ENCODE measurements at regions not wholly inside any gene's neighbourhood (a gene's known extent, or its start where the extent isn't known, plus 50 kb on each side); places are given as distances from the start of the nearest gene placed in this dataset.

- no peaks in the 10 kb centered on the region for H3K9me1 ChIP-seq (ENCODE audit: control insufficient read depth, extremely low read depth, insufficient read depth, low read length)
- FAIRE-seq (no peak), DNase-seq (ENCODE audit: low read depth, low spot score) (no peak)
- no peaks in the 10 kb centered on the region for H3K79me2 ChIP-seq (ENCODE audit: control insufficient read depth, insufficient read depth, low read length)
- H3K4me1 ChIP-seq (ENCODE audit: control insufficient read depth, extremely low read depth, insufficient read depth, low read length): no peaks in the 10 kb centered on the region
- no peak for TF ChIP-seq EZH2 (IDR thresholded peaks at IDR 0.05; ENCODE audit: low read length)
- no peak for TF ChIP-seq CTCF (optimal IDR thresholded peaks at IDR 0.05 in 1 of 3, IDR thresholded peaks at IDR 0.05 in 1 of 3, conservative IDR thresholded peaks at IDR 0.05 in 1 of 3; ENCODE audit: extremely low read depth in 1 of 3, insufficient read depth in 2 of 3, low read length in 3 of 3)
- H3K27me3 ChIP-seq (ENCODE audit: control insufficient read depth, extremely low read depth, insufficient read depth, low read length): no peaks in the 10 kb centered on the region
- H3K9me3 ChIP-seq (ENCODE audit: control insufficient read depth, low read depth, low read length): no peaks in the 10 kb centered on the region
- no peak overlapping the region for H3K4me2 ChIP-seq (ENCODE audit: control insufficient read depth, extremely low read depth, insufficient read depth, low read depth, low read length)
- H3K36me3 ChIP-seq (ENCODE audit: control insufficient read depth in 2 of 2, extremely low read depth in 1 of 2, insufficient read depth in 2 of 2, low read length in 2 of 2): no peaks in the 10 kb centered on the region
- no peak overlapping the region for H3K4me3 ChIP-seq (ENCODE audit: control insufficient read depth in 2 of 3, extremely low read depth in 1 of 3, insufficient read depth in 2 of 3, low read depth in 1 of 3, low read length in 3 of 3)
- H4K20me1 ChIP-seq (ENCODE audit: control insufficient read depth, extremely low read depth, insufficient read depth, low read length): no peaks in the 10 kb centered on the region
- H3K9ac ChIP-seq (ENCODE audit: control insufficient read depth, extremely low read depth, insufficient read depth, low read length): no peak overlapping the region
- H3K27ac ChIP-seq (ENCODE audit: control insufficient read depth, insufficient read depth, low read length): no peak overlapping the region
- dilution Hi-C loops (cut with MboI; ENCODE audit: extremely low pct_ligation_motif_present, low sequenced_read_pairs): no loop called here
- no peak overlapping the region for H2AFZ ChIP-seq (ENCODE audit: control insufficient read depth, low read length)
Observed at GRCh38 chr4:98739751-98740150, 81.3 kb upstream of the TSPAN5 start.

GRCh38 chr4:98733601-98734000, 75.2 kb upstream of the TSPAN5 start:
- FAIRE-seq (no peak), DNase-seq (ENCODE audit: low read depth, low spot score) (no peak)
- Histone ChIP-seq H3K9me1 (ENCODE audit: control insufficient read depth, extremely low read depth, insufficient read depth, low read length) (no peaks in the 10 kb centered on the region), H3K27me3 (ENCODE audit: control insufficient read depth, extremely low read depth, insufficient read depth, low read length) (no peaks in the 10 kb centered on the region), H3K79me2 (ENCODE audit: control insufficient read depth, insufficient read depth, low read length) (no peaks in the 10 kb centered on the region), H3K4me1 (ENCODE audit: control insufficient read depth, extremely low read depth, insufficient read depth, low read length) (peaks cover 4% of the 10 kb centered on the region), H3K9ac (ENCODE audit: control insufficient read depth, extremely low read depth, insufficient read depth, low read length) (no peak overlapping the region), H3K36me3 (ENCODE audit: control insufficient read depth in 2 of 2, extremely low read depth in 1 of 2, insufficient read depth in 2 of 2, low read length in 2 of 2) (no peaks in the 10 kb centered on the region), H3K4me3 (ENCODE audit: control insufficient read depth in 2 of 3, extremely low read depth in 1 of 3, insufficient read depth in 2 of 3, low read depth in 1 of 3, low read length in 3 of 3) (no peak overlapping the region), H3K4me2 (ENCODE audit: control insufficient read depth, extremely low read depth, insufficient read depth, low read depth, low read length) (no peak overlapping the region), H4K20me1 (ENCODE audit: control insufficient read depth, extremely low read depth, insufficient read depth, low read length) (no peaks in the 10 kb centered on the region), H3K9me3 (ENCODE audit: control insufficient read depth, low read depth, low read length) (no peaks in the 10 kb centered on the region), H3K27ac (ENCODE audit: control insufficient read depth, insufficient read depth, low read length) (no peak overlapping the region), H2AFZ (ENCODE audit: control insufficient read depth, low read length) (no peak overlapping the region)
- no peak for TF ChIP-seq CTCF (optimal IDR thresholded peaks at IDR 0.05 in 1 of 3, IDR thresholded peaks at IDR 0.05 in 1 of 3, conservative IDR thresholded peaks at IDR 0.05 in 1 of 3; ENCODE audit: extremely low read depth in 1 of 3, insufficient read depth in 2 of 3, low read length in 3 of 3)
- no peak for TF ChIP-seq EZH2 (IDR thresholded peaks at IDR 0.05; ENCODE audit: low read length)
- dilution Hi-C loops (cut with MboI; ENCODE audit: extremely low pct_ligation_motif_present, low sequenced_read_pairs): no loop called here
